DND-41 (cell line): ENCODE measurements at regions not wholly inside any gene's neighbourhood (a gene's known extent, or its start where the extent isn't known, plus 50 kb on each side); places are given as distances from the start of the nearest gene placed in this dataset.

Experiments
- ATAC-seq: fragments of 200-7000 bp; cut with Tn5 transposase; 3 replicates; pipeline ENCODE4 v1.9.1; 2021; ENCODE audit warnings: low read depth; ENCODE audit not compliant: insufficient read depth
- DNase-seq: peaks from one replicate; pipeline ENCODE4 v3.0.0-alpha.2; 2020
- H2AFZ ChIP-seq: 2 replicates; pipeline ENCODE4 v1.6.0; 2012; ENCODE audit warnings: low read depth, low read length
- H3K27ac ChIP-seq: 2 replicates; pipeline ENCODE4 v1.5.1; 2012; ENCODE audit warnings: low read length, inconsistent platforms
- H3K27me3 ChIP-seq: fragments of 200-600 bp; sonication (generic); 2 replicates; pipeline ENCODE4 v1.6.0; 2012; ENCODE audit warnings: low read length, mild to moderate bottlenecking, inconsistent platforms; ENCODE audit not compliant: insufficient read depth, poor library complexity
- H3K36me3 ChIP-seq: 2 replicates; pipeline ENCODE4 v1.5.1; 2012; ENCODE audit warnings: low read length, inconsistent platforms; ENCODE audit not compliant: insufficient read depth
- H3K4me1 ChIP-seq: 2 replicates; pipeline ENCODE4 v1.5.1; 2012; ENCODE audit warnings: mild to moderate bottlenecking, low read length; ENCODE audit not compliant: insufficient read depth
- H3K4me2 ChIP-seq: 2 replicates; pipeline ENCODE4 v1.6.0; 2012; ENCODE audit warnings: mild to moderate bottlenecking, moderate library complexity, low read length, inconsistent platforms; ENCODE audit not compliant: insufficient read depth
- H3K4me3 ChIP-seq, 2 experiments: fragments of 200-600 bp in 1 of 2; shearing (Covaris generic) in 1 of 2; 2 replicates each; pipeline ENCODE4 v1.5.1; 2012 to 2016; ENCODE audit warnings: inconsistent platforms in 2 of 2, low read length in 2 of 2, mild to moderate bottlenecking in 2 of 2, low read depth in 1 of 2, moderate library complexity in 1 of 2
- H3K79me2 ChIP-seq: 2 replicates; pipeline ENCODE4 v1.6.0; 2012; ENCODE audit warnings: low read length, inconsistent platforms; ENCODE audit not compliant: insufficient read depth
- H3K9ac ChIP-seq: 2 replicates; pipeline ENCODE4 v1.6.0; 2012; ENCODE audit warnings: low read depth, mild to moderate bottlenecking, inconsistent platforms, low read length, moderate library complexity
- H3K9me3 ChIP-seq: 2 replicates; pipeline ENCODE4 v1.5.1; 2012; ENCODE audit warnings: low read length, moderate library complexity, mild to moderate bottlenecking, inconsistent platforms; ENCODE audit not compliant: insufficient read depth, severe bottlenecking
- H4K20me1 ChIP-seq: 2 replicates; pipeline ENCODE4 v1.6.0; 2012; ENCODE audit warnings: low read length; ENCODE audit not compliant: insufficient read depth
- EZH2 ChIP-seq: IDR thresholded peaks from 3 replicates; pipeline ENCODE4 v1.6.1; 2012; ENCODE audit warnings: borderline replicate concordance, low read depth, mild to moderate bottlenecking, moderate library complexity, low read length, inconsistent platforms; ENCODE audit not compliant: severe bottlenecking
- TF ChIP-seq, protein P1 (sequence below): IDR thresholded peaks from 2 replicates; pipeline ENCODE4 v1.5.1; 2012; ENCODE audit warnings: borderline replicate concordance, low read length, moderate library complexity, mild to moderate bottlenecking; ENCODE audit not compliant: poor library complexity, severe bottlenecking; ENCODE audit errors: extremely low read depth

DNA sequence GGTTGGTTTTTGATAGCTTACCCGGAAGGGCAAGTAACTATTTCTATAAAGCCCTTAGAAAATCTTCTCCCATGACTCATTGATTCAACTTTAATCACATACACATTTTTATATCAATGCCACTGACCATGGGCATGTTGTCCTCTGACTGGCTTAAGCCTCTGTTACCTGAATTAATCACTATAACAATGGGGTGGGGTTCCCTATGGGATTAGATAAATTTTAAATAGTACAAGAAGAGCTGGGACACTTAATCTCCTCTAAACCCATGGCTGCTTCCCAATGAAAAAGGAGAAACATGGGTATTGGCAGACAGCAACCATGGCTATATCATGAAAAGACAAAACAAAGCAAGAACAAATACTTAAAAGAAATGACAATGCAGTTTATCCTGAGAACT is 636.2 kb downstream of the BRINP1 start:
- H2AFZ ChIP-seq = no peak overlapping the region
- no peaks in the 10 kb centered on the region for H4K20me1 ChIP-seq
- no peak overlapping the region for H3K4me3 ChIP-seq
- H3K4me1 ChIP-seq = no peaks in the 10 kb centered on the region
- H3K36me3 ChIP-seq = no peaks in the 10 kb centered on the region
- peaks cover 8% of the 10 kb centered on the region for H3K9me3 ChIP-seq
- H3K27ac ChIP-seq = no peak overlapping the region
- TF ChIP-seq EZH2 = no peak
- TF ChIP-seq, protein P1, sequence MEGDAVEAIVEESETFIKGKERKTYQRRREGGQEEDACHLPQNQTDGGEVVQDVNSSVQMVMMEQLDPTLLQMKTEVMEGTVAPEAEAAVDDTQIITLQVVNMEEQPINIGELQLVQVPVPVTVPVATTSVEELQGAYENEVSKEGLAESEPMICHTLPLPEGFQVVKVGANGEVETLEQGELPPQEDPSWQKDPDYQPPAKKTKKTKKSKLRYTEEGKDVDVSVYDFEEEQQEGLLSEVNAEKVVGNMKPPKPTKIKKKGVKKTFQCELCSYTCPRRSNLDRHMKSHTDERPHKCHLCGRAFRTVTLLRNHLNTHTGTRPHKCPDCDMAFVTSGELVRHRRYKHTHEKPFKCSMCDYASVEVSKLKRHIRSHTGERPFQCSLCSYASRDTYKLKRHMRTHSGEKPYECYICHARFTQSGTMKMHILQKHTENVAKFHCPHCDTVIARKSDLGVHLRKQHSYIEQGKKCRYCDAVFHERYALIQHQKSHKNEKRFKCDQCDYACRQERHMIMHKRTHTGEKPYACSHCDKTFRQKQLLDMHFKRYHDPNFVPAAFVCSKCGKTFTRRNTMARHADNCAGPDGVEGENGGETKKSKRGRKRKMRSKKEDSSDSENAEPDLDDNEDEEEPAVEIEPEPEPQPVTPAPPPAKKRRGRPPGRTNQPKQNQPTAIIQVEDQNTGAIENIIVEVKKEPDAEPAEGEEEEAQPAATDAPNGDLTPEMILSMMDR = no peak
- DNase-seq (no peak), ATAC-seq (no peak)
- H3K27me3 ChIP-seq = no peaks in the 10 kb centered on the region
- H3K9ac ChIP-seq = no peak overlapping the region
- H3K79me2 ChIP-seq = no peaks in the 10 kb centered on the region
- H3K4me2 ChIP-seq = no peak overlapping the region

GRCh38 chr9:118734696-118735095 is 634.5 kb downstream of the BRINP1 start:
- ATAC-seq (no peak), DNase-seq (no peak)
- no peaks in the 10 kb centered on the region for H4K20me1 ChIP-seq
- H3K9ac ChIP-seq = no peak overlapping the region
- no peak overlapping the region for H3K4me3 ChIP-seq
- H3K36me3 ChIP-seq = no peaks in the 10 kb centered on the region
- H3K27ac ChIP-seq = no peak overlapping the region
- TF ChIP-seq, protein P1 = no peak
- no peak for TF ChIP-seq EZH2
- H3K4me1 ChIP-seq = no peaks in the 10 kb centered on the region
- no peak overlapping the region for H2AFZ ChIP-seq
- H3K27me3 ChIP-seq = no peaks in the 10 kb centered on the region
- H3K9me3 ChIP-seq = peaks cover 8% of the 10 kb centered on the region
- H3K4me2 ChIP-seq = no peak overlapping the region
- H3K79me2 ChIP-seq = no peaks in the 10 kb centered on the region

DNA sequence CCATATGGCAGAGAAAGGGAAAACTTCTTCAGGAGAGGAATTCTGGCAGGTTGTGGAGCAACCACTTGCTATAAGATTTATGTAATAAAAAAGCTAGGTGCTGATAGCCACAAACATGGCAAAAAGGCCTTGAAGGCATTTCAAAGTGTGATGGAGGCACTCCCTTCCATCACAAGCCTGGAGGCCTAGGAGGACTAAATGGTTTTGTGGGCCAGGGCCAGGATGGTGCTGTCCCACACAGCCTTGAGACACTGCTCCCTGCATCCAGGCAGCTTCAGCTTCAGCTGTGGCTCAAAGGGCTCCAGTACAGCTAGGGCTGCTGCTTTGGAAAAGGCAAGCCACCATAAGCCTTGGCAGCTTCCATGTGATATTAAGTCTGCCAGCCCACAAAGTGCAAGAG is 632.8 kb downstream of the BRINP1 start:
- no peak overlapping the region for H3K4me3 ChIP-seq
- TF ChIP-seq EZH2 = no peak
- TF ChIP-seq, protein P1 = no peak
- no peaks in the 10 kb centered on the region for H3K27me3 ChIP-seq
- no peaks in the 10 kb centered on the region for H4K20me1 ChIP-seq
- no peak overlapping the region for H3K9ac ChIP-seq
- no peak for ATAC-seq
- no peak overlapping the region for H3K4me2 ChIP-seq
- peaks cover 8% of the 10 kb centered on the region for H3K9me3 ChIP-seq
- no peak overlapping the region for H2AFZ ChIP-seq
- DNase-seq = no peak
- H3K4me1 ChIP-seq = no peaks in the 10 kb centered on the region
- no peaks in the 10 kb centered on the region for H3K79me2 ChIP-seq
- H3K36me3 ChIP-seq = no peaks in the 10 kb centered on the region
- no peak overlapping the region for H3K27ac ChIP-seq
